ENCODE measurements at regions not wholly inside any gene's neighbourhood (a gene's known extent, or its start where the extent isn't known, plus 50 kb on each side); places are given as distances from the start of the nearest gene placed in this dataset.

DNA sequence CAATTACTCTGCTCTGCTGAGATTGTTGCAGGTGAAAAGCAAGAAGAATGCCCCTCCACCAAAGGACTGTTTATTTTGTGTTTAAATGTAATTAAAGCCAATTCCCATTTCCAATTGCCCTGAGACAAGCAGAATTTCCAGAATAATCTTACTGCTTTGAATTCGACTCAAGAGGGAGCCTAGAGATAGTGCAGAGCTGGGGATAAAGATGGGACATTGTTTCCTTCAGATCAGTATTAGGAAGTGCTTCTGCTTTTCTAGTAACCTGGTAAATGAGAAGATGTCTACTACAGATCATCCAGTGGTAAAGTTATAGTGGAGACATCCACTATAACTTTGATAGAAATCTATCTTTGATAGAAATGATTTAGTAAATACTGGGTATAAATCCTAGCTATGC lies 326.9 kb downstream of the UBE3D start:
- TF ChIP-seq POLR2AphosphoS5 (IDR thresholded peaks at IDR 0.05) (no peak), POLR2A (IDR thresholded peaks at IDR 0.05) (no peak), EP300 (IDR thresholded peaks at IDR 0.05) (no peak)
- TF ChIP-seq, protein P1, sequence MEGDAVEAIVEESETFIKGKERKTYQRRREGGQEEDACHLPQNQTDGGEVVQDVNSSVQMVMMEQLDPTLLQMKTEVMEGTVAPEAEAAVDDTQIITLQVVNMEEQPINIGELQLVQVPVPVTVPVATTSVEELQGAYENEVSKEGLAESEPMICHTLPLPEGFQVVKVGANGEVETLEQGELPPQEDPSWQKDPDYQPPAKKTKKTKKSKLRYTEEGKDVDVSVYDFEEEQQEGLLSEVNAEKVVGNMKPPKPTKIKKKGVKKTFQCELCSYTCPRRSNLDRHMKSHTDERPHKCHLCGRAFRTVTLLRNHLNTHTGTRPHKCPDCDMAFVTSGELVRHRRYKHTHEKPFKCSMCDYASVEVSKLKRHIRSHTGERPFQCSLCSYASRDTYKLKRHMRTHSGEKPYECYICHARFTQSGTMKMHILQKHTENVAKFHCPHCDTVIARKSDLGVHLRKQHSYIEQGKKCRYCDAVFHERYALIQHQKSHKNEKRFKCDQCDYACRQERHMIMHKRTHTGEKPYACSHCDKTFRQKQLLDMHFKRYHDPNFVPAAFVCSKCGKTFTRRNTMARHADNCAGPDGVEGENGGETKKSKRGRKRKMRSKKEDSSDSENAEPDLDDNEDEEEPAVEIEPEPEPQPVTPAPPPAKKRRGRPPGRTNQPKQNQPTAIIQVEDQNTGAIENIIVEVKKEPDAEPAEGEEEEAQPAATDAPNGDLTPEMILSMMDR (IDR thresholded peaks at IDR 0.05) = no peak

Data from suprapubic skin (tissue), 4 donors.